ENCODE measurements at regions not wholly inside any gene's neighbourhood (a gene's known extent, or its start where the extent isn't known, plus 50 kb on each side); places are given as distances from the start of the nearest gene placed in this dataset.

DNA sequence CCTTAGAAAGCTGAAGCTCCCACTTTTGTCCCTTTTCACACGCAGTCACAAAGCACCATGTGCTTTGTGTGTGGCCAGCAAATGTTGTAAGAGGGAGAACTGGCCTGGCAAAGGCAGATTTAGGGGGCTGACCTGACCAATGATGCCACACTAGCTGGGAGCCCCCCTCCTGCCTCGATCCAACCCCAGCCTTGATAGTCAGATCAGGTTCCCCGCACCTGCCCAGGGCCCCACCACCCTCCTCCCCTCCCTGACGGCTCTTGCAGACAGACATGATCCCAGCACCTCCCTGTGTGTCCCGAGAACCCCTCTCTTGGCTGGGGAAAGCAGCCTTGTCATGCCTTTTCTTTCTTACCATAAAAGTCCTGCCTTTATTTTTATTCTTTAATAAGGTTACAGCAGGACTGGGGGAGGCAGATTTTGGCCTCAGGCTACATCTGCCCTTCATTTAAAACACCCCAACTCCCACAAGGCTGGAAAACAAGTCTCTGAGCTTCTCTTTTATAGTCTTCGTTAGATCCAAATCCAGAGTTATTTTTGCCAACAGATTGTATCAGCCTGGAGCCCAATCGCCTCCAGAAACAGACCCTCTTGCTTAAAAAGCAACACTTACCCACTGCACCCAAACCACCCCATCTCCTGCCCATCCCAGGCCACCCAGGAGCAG, 201.8 kb upstream of the CDH5 start:
- no peak for TF ChIP-seq CTCF (IDR thresholded peaks at IDR 0.05; ENCODE audit: insufficient read depth, low read depth, low read length, missing control alignments)
- no peak overlapping the region for H3K4me3 ChIP-seq (ENCODE audit: low read depth, low read length)
- DNase-seq (ENCODE audit: low read depth), result no peak

- TF ChIP-seq CTCF (IDR thresholded peaks at IDR 0.05; ENCODE audit: insufficient read depth, low read depth, low read length, missing control alignments), result no peak
Measured at GRCh38 chr16:66162821-66163220, 203.7 kb upstream of the CDH5 start.

GRCh38 chr16:66161942-66162341, 204.5 kb upstream of the CDH5 start:
- DNase-seq (ENCODE audit: low read depth), result peak; percentile 46
- TF ChIP-seq CTCF (IDR thresholded peaks at IDR 0.05; ENCODE audit: insufficient read depth, low read depth, low read length, missing control alignments), result no peak
- no peak overlapping the region for H3K4me3 ChIP-seq (ENCODE audit: low read depth, low read length)

More at GRCh38 chr16:66162821-66163220, 203.7 kb upstream of the CDH5 start:
- H3K4me3 ChIP-seq (ENCODE audit: low read depth, low read length), result no peak overlapping the region
- DNase-seq (ENCODE audit: low read depth), result no peak

DNA sequence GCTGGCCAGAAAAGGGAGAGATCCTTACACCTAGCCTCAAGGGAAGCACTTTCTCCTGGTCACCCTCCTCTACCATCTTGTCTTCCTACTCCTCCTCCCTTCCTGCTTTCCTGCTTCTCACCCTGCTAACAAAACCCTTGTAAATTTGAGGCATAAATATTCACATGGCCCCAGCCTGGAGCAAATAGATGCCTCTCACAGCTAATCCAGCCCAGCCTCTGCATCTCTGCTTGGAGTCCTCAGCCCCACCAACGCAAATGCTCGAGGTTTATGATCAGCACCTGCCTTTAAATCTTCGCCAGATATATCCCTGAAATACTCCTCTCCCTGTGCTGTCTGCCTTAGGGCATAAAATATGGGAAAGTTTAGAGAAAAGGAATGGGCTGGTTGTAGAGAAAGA, 205.2 kb upstream of the CDH5 start:
- H3K4me3 ChIP-seq (ENCODE audit: low read depth, low read length), result no peak overlapping the region
- TF ChIP-seq CTCF (IDR thresholded peaks at IDR 0.05; ENCODE audit: insufficient read depth, low read depth, low read length, missing control alignments), result no peak
- DNase-seq (ENCODE audit: low read depth), result no peak

- H3K4me3 ChIP-seq (ENCODE audit: low read depth, low read length), result no peak overlapping the region
- DNase-seq (ENCODE audit: low read depth), result no peak
- no peak for TF ChIP-seq CTCF (IDR thresholded peaks at IDR 0.05; ENCODE audit: insufficient read depth, low read depth, low read length, missing control alignments)
Measured at GRCh38 chr16:66159987-66160386, 206.5 kb upstream of the CDH5 start.

DNA sequence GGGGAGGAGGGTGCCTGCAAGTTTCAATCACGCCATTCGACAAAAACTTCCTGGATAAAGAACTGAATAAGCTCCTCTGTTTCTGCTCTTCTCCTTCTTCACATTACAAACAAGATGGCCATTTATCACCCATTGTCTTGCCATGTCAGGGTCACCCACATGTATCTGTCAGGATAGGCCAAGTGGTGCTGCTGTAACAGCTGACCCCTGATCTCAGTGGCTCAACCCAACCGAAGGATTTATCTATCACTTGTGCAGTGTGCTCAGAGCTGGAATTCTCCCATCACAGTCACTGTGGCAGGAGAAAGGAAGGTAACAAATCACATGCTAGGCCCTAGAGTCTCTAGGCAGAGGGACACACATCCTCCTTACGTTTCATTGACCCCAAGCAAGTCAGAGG, 210.0 kb upstream of the CDH5 start:
- TF ChIP-seq CTCF (IDR thresholded peaks at IDR 0.05; ENCODE audit: insufficient read depth, low read depth, low read length, missing control alignments), result no peak
- DNase-seq (ENCODE audit: low read depth), result no peak
- H3K4me3 ChIP-seq (ENCODE audit: low read depth, low read length), result no peak overlapping the region

DNA sequence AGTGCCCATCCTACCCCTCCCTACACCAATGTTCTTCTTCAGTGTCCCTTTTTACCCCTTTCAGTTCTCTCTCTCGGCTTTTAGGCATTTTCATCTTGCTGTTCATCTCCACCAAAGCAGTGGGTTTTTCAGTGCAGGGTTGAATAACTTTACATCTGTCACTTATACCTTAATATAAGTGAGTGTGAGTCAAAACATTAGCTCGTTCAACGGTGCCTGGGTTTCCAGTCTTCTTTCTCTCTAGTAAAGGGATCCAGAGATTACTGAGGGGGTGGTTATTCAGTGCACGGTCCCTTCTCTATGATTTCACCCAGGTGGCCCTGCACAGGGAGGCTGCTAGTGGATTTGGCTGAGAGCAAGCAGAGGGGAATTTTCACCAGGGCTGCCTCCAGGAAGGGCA, 210.6 kb upstream of the CDH5 start:
- no peak for TF ChIP-seq CTCF (IDR thresholded peaks at IDR 0.05; ENCODE audit: insufficient read depth, low read depth, low read length, missing control alignments)
- no peak overlapping the region for H3K4me3 ChIP-seq (ENCODE audit: low read depth, low read length)
- peak; percentile 78 for DNase-seq (ENCODE audit: low read depth)
